HepG2 (cell line): ENCODE measurements at regions not wholly inside any gene's neighbourhood (a gene's known extent, or its start where the extent isn't known, plus 50 kb on each side); places are given as distances from the start of the nearest gene placed in this dataset.

Experiments
- ATAC-seq: fragments of 200-7000 bp; cut with Tn5 transposase; 3 replicates; pipeline ENCODE4 v1.9.1; 2020; ENCODE audit warnings: mild to moderate bottlenecking, moderate library complexity
- BruUV-seq: library from RNA; stranded (reverse); fragments of 400-500 nt; replicated peaks from 2 replicates; lab custom pipeline; 2021; lab: Mats Ljungman, UMichigan
- CTCF ChIA-PET: fragments of 300-600 bp; formaldehyde crosslinking; extraction: SDS; loops from one replicate; lab custom pipeline; 2021; ENCODE audit warnings: low total read pairs, inconsistent platforms, low intra/inter-chr PET ratio; lab: Yijun Ruan, JAX
- POLR2A ChIA-PET: fragments of 350-600 bp; sonication (Branson Sonifier 250); formaldehyde crosslinking; loops from one replicate; lab custom pipeline; 2020; ENCODE audit warnings: antibody characterized with exemption, inconsistent platforms; lab: Yijun Ruan, JAX
- DNase-seq: peaks from one replicate; pipeline ENCODE4 v3.0.0-alpha.2; 2015; ENCODE audit warnings: low spot score
- FAIRE-seq: peaks from 3 replicates; lab custom pipeline; 2011; peaks lifted over from hg19 to GRCh38; lab: Jason Lieb, UNC
- H2AFZ ChIP-seq: one replicate; pipeline ENCODE4 v1.6.1; 2011; ENCODE audit warnings: low read length, inconsistent platforms
- H3K27ac ChIP-seq: fragments of 300-600 bp; 3 replicates; pipeline ENCODE4 v1.8.0; 2011; ENCODE audit warnings: mixed run types, mild to moderate bottlenecking, mixed read lengths, low read length, inconsistent platforms; ENCODE audit not compliant: insufficient read depth; ENCODE audit errors: extremely low read length
- H3K27me3 ChIP-seq, 2 experiments: fragments of 200-600 bp in 1 of 2; 2 replicates in 1 of 2; 3 replicates in 1 of 2; pipeline versions ENCODE4 v1.6.0 to v1.8.0; 2011; ENCODE audit warnings: low read length in 2 of 2, mild to moderate bottlenecking in 2 of 2, moderate library complexity in 2 of 2, inconsistent platforms in 1 of 2; ENCODE audit not compliant: insufficient read depth in 2 of 2, control insufficient read depth in 1 of 2
- H3K36me3 ChIP-seq, 2 experiments: fragments of 200-600 bp in 1 of 2; replicated peaks in 1 of 2; 2 replicates in 1 of 2; 3 replicates in 1 of 2; pipeline versions ENCODE4 v1.5.1 to v1.8.0; 2011; ENCODE audit warnings: low read length in 2 of 2, inconsistent platforms in 1 of 2; ENCODE audit not compliant: insufficient read depth in 2 of 2, control insufficient read depth in 1 of 2
- H3K4me1 ChIP-seq: 2 replicates; pipeline ENCODE4 v1.5.1; 2012; ENCODE audit warnings: low read length, inconsistent platforms; ENCODE audit not compliant: insufficient read depth
- H3K4me2 ChIP-seq: 2 replicates; pipeline ENCODE4 v1.6.0; 2011; ENCODE audit warnings: low read depth, low read length, inconsistent platforms
- H3K4me3 ChIP-seq, 3 experiments: fragments of 200-600 bp in 1 of 3; sonication (generic), shearing (Covaris generic) in 1 of 3; replicated peaks in 1 of 3; 2 replicates each; pipeline ENCODE4 v1.5.1; 2011 to 2016; ENCODE audit warnings: low read length in 3 of 3, inconsistent platforms in 2 of 3, low read depth in 2 of 3, mild to moderate bottlenecking in 2 of 3, control low read depth in 1 of 3, mixed read lengths in 1 of 3; ENCODE audit not compliant: insufficient read depth in 1 of 3
- H3K79me2 ChIP-seq: one replicate; pipeline ENCODE4 v1.6.1; 2011; ENCODE audit warnings: low read length, inconsistent platforms; ENCODE audit not compliant: insufficient read depth
- H3K9ac ChIP-seq: 2 replicates; pipeline ENCODE4 v1.6.0; 2011; ENCODE audit warnings: mild to moderate bottlenecking, low read depth, low read length, inconsistent platforms; ENCODE audit not compliant: insufficient read depth
- H3K9me3 ChIP-seq: 2 replicates; pipeline ENCODE4 v1.5.1; 2012; ENCODE audit warnings: mild to moderate bottlenecking, low read length
- H4K20me1 ChIP-seq: 2 replicates; pipeline ENCODE4 v1.6.0; 2011; ENCODE audit warnings: inconsistent platforms, mild to moderate bottlenecking, low read length, moderate library complexity; ENCODE audit not compliant: insufficient read depth
- BCLAF1 ChIP-seq: fragments of 450-650 bp; IDR thresholded peaks from 2 replicates; pipeline ENCODE4 v1.6.1; 2017; ENCODE audit warnings: mild to moderate bottlenecking
- HIC2 ChIP-seq: sonication (generic); formaldehyde crosslinking; IDR thresholded peaks from 2 replicates; pipeline ENCODE4 v1.9.0; 2022; ENCODE audit warnings: low read depth, missing genetic modification reagents
- HMG20A ChIP-seq: IDR thresholded peaks from 2 replicates; pipeline ENCODE4 v1.6.1; 2016; ENCODE audit warnings: borderline replicate concordance
- HNF4A ChIP-seq: sonication (generic); formaldehyde crosslinking; IDR thresholded peaks from 2 replicates; pipeline ENCODE4 v1.4.0; 2020; ENCODE audit warnings: missing genetic modification reagents
- IKZF5 ChIP-seq: IDR thresholded peaks from 2 replicates; pipeline ENCODE4 v1.6.1; 2018; ENCODE audit warnings: missing genetic modification reagents, mild to moderate bottlenecking, missing compliant biosample characterization
- PAXIP1 ChIP-seq: sonication (generic); formaldehyde crosslinking; conservative IDR thresholded peaks from 2 replicates; pipeline ENCODE4 v1.4.0; 2020; ENCODE audit warnings: mild to moderate bottlenecking, missing genetic modification reagents, moderate library complexity
- RBAK ChIP-seq: sonication (generic); formaldehyde crosslinking; IDR thresholded peaks from 2 replicates; pipeline ENCODE4 v1.5.1; 2020; ENCODE audit warnings: mild to moderate bottlenecking, missing genetic modification reagents
- SMC3 ChIP-seq: IDR thresholded peaks from 2 replicates; pipeline ENCODE4 v1.6.1; 2011; ENCODE audit warnings: low read length, improper control_type of control experiment
- SP5 ChIP-seq: IDR thresholded peaks from 2 replicates; pipeline ENCODE4 v1.6.1; 2016; ENCODE audit warnings: low read depth, borderline replicate concordance
- ZMAT3 ChIP-seq: sonication (generic); formaldehyde crosslinking; conservative IDR thresholded peaks from 2 replicates; pipeline ENCODE4 v1.7.0; 2021; ENCODE audit warnings: missing genetic modification reagents
- ZNF263 ChIP-seq: sonication (generic); formaldehyde crosslinking; IDR thresholded peaks from 2 replicates; pipeline ENCODE4 v1.4.0; 2020; ENCODE audit warnings: missing genetic modification reagents
- ZNF264 ChIP-seq: sonication (generic); formaldehyde crosslinking; IDR thresholded peaks from 2 replicates; pipeline ENCODE4 v1.4.0; 2020; ENCODE audit warnings: missing genetic modification reagents
- ZNF746 ChIP-seq: sonication (generic); formaldehyde crosslinking; IDR thresholded peaks from 2 replicates; pipeline ENCODE4 v1.8.0; 2022; ENCODE audit warnings: mild to moderate bottlenecking, missing genetic modification reagents
- ZNF781 ChIP-seq: sonication (generic); formaldehyde crosslinking; IDR thresholded peaks from 2 replicates; pipeline ENCODE4 v1.5.1; 2020; ENCODE audit warnings: borderline replicate concordance, mild to moderate bottlenecking, missing genetic modification reagents; ENCODE audit errors: not compliant biosample characterization
- ZNF83 ChIP-seq: sonication (generic); formaldehyde crosslinking; IDR thresholded peaks from 2 replicates; pipeline ENCODE4 v1.4.0; 2020; ENCODE audit warnings: missing genetic modification reagents, mild to moderate bottlenecking, borderline replicate concordance
- WGBS: methylation state at CpG from one replicate; pipeline ENCODE4 v1.1.6; 2017; ENCODE audit warnings: low lambda C conversion rate; 5-methylcytosine and 5-hydroxymethylcytosine counted together
- in situ Hi-C: cut with HindIII; loops from 2 replicates; pipeline ENCODE4 v1.10.0; 2017; ENCODE audit warnings: low pct_unique_long_range_greater_than_20kb; ENCODE audit not compliant: extremely low pct_ligation_motif_present
- intact Hi-C: fragments of 100-400 bp; cut with micrococcal nuclease; formaldehyde crosslinking; loops from one replicate; pipeline ENCODE4 v1.10.0; 2022; ENCODE audit not compliant: unreplicated experiment

- intact Hi-C loops: no loop called here
- ATAC-seq: no peak
Measured at GRCh38 chr7:116329686-116330503, 119.6 kb downstream of the TES start.

More at GRCh38 chr7:116329686-116330503, 119.6 kb downstream of the TES start:
- ChIA-PET CTCF (no interaction called here), POLR2A (no interaction called here)
- in situ Hi-C loops: no loop called here
- Histone ChIP-seq H2AFZ (no peak overlapping the region), H3K4me1 (no peaks in the 10 kb centered on the region), H3K79me2 (no peaks in the 10 kb centered on the region), H4K20me1 (no peaks in the 10 kb centered on the region), H3K27me3 (no peaks in the 10 kb centered on the region), H3K27ac (no peak overlapping the region), H3K9ac (no peak overlapping the region), H3K4me2 (no peak overlapping the region), H3K4me3 (no peak overlapping the region), H3K9me3 (no peaks in the 10 kb centered on the region), H3K36me3 (no peaks in the 10 kb centered on the region)
- TF ChIP-seq SP5 (no peak), SMC3 (no peak), HIC2 (CRISPR knock-in tag) (no peak), RBAK (CRISPR knock-in tag) (no peak), ZNF83 (CRISPR knock-in tag) (no peak), HMG20A (no peak), ZNF746 (CRISPR knock-in tag) (no peak), PAXIP1 (CRISPR knock-in tag) (no peak), HNF4A (CRISPR knock-in tag) (no peak), ZNF263 (CRISPR knock-in tag) (no peak), IKZF5 (CRISPR knock-in tag) (no peak), ZNF781 (CRISPR knock-in tag) (no peak), BCLAF1 (no peak), ZNF264 (CRISPR knock-in tag) (no peak), ZMAT3 (CRISPR knock-in tag) (no peak)
- FAIRE-seq (no peak), DNase-seq (no peak)
- BruUV-seq: no TSS peak
- 0% methylated on average over 1 of the region's 1 CpG for WGBS
